Lung microvascular endothelial cell (primary cell): ENCODE measurements at regions not wholly inside any gene's neighbourhood (a gene's known extent, or its start where the extent isn't known, plus 50 kb on each side); places are given as distances from the start of the nearest gene placed in this dataset.

Experiments
- DNase-seq, 2 donors: peaks; one replicate each; pipeline versions ENCODE4 v3.0.0 to v3.0.0-alpha.2; 2010; ENCODE audit warnings: low read depth in 2 of 2

DNA sequence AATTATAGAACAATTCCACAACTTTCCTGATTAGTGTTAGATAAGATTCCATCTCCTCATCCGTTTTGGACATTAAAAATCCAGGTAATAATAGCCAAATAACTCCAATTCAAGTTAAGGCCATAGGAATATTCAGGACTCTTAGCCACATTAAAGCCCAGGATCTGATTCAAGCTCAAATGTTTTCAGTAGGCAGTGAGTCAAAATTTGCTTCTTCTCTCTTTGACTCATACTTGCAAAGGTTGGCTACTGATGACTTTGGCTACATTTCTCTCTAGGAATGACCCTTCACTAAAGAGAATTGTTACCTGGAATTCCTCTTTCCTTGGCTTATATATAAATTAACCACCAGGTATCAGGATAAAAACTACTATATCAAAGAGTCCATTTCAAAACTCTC is 354.9 kb upstream of the HS3ST1 start:
- no peak for DNase-seq

DNA sequence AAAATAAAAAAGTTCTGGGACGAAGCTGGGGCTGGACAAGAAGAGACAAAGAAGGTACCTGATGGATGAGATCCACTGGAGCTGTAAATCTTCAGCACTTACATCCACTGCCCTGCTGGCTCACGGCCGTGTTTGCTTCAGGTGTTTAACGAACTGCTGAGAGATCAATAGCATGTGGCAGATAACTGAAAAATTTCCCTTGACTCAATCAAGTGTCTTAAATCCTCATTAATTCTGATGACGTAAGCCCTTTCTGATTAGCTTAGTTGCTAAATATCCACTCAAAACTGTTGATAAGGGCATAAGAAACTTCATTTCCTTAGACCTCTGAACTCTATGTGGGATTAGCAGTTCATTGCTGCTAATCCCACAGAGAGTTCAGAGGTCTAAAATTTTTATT is 354.2 kb upstream of the HS3ST1 start:
- DNase-seq = no peak

DNA sequence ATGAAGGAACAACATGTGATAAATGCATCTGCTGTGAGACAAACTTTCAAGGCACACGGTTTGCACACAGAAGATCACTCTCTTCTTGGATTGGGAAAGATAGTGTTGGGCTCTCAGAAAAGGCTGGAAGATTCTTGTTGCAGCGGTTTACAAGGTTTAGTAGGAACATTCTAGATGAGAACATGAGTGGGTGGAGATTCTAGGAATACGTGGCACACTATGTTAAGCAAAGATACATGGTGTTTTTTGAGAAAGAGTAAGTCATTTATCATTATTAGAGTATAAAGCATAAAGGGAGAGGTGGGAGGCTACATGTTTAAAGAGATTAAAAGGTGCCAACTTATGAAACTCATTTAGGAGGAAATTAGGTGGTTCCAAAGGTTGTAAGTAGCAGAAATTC is 348.8 kb upstream of the HS3ST1 start:
- DNase-seq = no peak

DNA sequence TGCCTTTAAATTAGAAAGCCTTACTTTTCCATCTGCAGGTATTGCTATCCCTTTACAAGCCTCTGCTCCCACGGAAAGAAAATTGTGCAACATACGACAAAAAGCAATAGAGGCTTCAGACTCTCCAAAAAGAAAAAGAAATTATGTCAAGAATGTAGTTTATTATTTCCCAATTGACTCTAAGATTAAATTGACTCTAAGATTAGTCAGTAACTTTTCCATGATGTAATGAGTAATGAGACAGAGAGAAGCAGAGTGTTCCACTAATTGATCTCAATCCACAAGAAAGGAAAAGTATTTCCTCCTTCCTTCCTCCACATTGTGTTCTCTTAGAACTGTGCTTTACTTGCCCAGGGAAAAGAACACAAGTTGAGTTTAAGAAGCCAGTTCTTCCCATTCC is 345.7 kb upstream of the HS3ST1 start:
- peak in 1 of 2 donors; percentile 60 for DNase-seq

DNA sequence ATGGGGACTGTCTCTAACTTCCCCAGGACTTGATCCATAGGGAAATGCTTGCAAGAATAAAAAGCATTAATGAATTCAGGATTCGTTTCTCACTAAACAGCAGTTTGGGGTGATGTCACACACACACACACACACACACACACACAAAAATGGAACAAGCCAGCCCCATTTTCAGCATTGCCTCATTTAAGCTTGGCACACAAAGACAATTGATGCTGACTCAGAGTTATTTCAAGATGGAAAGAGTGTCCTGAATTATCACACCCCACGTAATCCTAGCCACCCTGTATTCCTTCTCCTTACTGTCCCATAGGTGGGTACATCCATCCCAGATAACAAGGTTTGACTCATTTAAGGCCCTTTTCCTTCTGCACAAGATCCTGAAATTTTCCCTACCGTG is 345.1 kb upstream of the HS3ST1 start:
- no peak for DNase-seq

DNA sequence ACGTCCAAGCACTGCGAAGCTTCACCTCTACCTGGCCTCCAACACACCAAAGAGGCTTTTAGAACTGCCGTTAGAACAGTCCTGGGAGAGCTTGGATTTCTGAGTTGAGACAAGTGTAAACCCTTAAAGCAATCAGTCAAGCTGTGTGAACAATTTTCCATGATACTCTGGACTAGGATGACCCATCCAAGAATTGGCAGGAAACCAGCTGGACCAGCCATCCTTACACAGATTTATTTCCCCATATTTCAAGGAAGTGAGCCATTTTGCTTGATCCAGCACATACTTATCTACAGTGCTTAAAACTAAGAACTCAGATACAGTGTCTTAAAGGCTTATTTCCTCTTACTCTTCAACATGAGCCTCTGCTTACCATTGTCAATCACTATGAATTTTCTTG is 340.7 kb upstream of the HS3ST1 start:
- DNase-seq = peak; percentile 35 to 49

DNA sequence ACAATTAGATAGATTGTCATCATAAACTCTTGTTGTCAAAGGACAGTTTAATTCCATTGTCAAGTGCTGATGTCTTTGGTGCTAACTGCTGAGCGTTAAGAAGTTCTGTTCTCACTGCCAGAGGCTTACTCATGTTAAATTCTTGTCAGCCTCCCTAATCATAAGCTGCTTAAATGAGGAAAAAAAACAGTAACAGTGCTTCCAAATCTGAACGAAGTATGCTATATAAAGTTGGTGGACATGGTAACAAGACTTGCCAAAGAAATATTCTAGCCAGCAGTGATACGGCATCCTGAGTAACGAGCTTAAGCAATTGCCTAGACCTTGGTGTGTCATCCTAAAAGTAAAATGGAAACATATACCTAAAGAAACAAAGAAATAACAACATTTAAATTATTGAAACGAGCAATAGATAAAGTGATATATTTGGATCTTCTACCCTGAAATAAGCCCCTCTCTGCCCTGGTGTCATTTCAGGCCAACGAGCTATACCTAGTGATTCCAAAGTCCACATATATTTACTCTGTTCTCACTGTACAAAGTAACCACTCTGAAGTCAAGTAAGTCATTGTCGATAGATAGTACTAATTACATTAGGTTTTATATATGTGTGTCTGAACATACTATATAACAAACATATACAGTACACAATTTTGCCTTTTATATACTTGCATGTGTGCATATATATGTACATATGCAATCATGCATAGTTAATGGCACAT is 339.7 kb upstream of the HS3ST1 start:
- DNase-seq = no peak

DNA sequence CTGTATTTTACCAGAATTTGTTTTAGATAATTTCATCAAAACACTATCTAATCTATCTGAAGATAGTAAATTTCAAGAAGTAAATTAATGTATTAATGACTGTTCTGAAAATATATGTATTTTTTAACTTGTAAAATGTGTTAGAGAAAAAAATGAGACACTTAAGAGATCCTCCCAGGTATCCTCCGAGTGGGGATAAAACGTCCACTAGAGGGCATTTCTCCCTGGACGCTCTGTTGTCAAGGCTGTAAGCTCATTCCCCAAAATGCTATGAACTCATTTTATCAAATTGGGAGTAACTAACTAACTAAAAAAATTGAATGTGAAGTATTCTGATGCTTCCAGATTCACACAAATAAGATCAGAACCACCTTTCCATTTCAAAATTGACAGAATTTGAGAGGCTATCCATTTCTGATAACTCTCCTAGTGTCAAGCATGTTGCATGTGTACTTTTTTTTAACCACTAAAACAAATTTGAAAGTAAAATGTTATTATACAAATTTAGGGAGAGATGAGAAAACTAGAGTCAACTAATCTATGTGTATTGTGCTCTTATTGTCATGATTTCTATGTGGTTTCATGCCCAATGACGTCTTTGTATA is 337.3 kb upstream of the HS3ST1 start:
- peak; percentile 62 to 71 for DNase-seq

DNA sequence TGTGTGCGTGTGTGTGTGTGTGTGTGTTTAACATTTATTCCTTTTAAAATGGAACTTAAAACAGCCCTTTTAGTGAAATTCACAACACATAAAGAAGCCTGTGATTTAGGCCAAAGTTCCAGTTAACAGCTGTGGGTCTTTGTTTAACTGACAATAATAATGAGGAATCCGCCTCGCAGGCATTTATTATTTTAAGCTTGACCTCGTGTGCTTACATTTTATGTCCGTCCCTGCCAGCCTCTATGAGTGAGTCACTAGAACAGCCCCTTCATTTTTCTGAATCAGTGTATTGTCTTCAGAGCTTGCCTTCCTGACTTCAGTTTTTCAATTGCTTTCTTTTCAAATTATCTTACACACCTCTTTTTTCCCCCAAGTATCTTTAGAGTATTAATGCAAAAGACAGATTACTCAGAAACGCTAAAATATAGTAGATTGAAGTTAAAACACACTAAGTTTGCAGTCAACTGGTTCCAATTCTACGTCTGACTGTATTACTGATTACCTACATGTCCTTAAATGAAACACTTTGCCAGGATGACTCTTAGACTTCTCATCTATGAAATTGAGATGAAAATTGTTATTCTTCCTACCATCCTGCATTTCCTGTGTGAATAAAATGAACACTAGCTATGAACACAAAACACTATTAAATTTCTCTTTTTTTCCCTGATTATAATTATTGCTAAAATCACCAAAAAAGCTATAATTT is 319.6 kb upstream of the HS3ST1 start:
- peak; percentile 93 to 96 for DNase-seq

DNA sequence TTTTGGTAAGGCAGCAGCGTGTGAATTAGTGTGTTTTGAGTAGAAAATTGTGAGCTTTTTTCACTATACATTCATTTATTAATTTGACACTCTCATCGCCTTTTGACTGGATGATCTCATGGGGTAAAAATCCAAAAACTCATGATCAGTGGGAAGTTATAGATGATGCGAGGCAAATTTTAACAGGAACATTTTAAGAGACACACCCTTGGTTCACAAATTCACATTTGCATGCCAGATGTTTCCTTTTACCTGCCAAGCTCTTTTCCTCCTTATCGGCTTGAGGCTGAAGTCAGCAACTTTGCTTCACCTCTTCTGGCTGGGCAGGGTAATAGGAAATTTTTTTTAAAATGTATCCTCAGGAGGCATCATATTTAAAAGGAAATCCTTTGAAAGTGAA is 318.0 kb upstream of the HS3ST1 start:
- DNase-seq = peak in 1 of 2 donors; percentile 35

DNA sequence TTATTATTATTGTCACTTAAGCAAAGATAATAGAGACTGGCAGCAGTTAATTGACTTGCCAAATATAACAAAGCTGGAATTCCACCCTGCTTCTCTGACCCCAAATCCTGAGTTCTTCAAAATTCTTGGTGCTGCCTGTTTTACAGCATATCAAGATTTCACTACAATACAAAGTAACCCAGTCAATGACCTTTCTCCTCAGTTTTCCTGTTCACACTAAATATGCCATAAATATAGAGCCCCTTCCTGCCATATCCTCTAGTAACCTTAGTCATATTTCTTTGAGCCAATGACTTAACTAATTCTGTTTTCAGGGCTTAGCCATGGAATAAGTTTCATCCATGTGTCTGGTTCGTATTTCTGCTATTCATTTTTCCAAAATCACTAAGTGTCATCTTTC is 315.3 kb upstream of the HS3ST1 start:
- DNase-seq = peak; percentile 73 to 85

DNA sequence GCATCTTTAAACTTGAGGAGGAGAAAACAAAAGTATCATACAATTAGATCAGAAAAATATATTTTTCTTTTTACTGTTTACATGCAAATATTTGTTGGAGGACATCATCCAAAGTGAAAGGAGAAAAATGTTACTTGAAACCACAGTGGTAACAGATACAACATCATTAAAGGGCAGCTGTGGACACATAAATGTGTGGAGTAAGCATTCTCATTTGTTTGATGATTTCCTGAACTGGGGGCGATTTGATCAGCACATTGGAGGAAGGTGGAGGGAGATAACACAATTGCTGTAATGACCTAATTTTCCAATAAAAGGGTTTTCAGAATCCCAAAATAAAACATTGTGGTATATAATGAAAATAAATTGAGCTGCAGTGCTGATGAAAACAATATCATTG is 314.5 kb upstream of the HS3ST1 start:
- peak; percentile 16 to 90 for DNase-seq

DNA sequence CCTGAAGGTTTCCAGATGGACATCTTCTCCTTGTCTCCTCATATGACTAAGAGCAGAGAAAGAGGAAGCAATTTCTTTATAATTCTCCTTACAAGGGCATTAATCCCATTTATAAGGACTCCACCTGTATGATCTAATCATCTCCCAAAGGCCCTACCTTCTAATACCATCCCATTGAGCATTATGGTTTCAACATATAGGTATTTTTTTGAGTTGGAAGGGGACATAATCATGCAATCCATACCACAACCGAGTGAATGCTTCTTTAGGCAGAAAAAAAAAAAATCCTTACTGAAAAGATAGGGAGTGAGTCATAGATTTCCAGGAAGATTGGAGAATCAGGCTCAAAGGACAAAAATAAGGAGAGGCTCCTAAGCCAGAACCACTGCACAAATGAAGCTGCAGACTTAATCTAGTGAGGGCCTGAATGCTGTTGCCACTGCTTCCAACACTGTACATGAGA is 312.5 kb upstream of the HS3ST1 start:
- DNase-seq = peak; percentile 6 to 60

DNA sequence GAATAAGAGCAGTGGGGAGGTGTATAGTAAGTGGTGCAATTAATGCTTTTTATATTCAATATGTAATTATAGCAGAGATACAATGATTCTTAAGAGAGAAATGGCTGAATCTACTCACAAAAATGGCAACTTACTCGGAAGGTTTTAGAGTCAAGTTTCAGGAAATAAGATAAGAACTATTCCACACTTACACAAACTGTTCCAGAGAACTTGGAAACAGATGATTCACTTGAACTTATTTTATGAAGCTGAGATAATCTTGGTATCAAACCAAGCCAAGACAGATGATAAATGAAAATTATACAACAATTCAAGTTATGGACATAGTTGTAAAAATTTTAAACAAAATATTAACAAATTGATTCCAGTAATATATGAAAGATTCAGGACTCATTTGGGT is 311.3 kb upstream of the HS3ST1 start:
- DNase-seq = peak in 1 of 2 donors; percentile 77

DNA sequence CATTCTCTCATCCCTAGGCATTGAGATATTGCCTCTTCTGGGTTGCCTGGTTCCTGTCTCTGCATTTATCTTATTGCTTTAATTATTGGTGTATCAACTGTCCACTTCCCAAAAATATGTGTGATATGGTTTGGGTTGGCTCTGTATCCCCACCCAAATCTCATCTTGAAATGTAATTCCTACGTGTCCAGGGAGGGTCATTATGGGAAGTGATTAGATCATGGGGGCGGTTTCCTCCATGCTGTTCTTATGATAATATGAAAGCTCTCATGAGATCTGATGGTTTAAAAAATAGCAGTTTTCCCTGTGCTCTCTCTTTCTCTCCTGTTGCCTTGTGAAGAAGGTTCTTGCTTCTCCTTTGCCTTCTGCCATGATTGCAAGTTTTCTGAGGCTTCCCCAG is 308.3 kb upstream of the HS3ST1 start:
- no peak for DNase-seq

DNA sequence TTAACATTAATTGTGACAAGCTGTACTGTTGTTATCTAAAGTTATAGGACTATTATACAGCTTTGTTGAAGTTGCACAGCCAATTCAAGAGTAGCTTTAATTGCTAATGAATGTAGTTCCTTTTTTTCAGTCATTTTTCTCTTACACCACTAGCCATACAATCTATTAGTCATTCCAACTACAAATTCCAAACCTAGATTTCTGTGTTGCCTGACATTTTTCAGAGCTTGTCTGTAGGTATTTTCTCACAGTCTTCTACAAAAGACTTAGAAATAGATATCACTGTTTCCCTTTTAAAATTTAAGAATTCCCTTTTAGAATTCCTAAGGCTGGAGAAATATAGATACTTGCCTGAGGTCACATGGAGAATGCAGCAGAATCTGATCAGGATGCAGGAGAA is 307.0 kb upstream of the HS3ST1 start:
- no peak for DNase-seq

DNA sequence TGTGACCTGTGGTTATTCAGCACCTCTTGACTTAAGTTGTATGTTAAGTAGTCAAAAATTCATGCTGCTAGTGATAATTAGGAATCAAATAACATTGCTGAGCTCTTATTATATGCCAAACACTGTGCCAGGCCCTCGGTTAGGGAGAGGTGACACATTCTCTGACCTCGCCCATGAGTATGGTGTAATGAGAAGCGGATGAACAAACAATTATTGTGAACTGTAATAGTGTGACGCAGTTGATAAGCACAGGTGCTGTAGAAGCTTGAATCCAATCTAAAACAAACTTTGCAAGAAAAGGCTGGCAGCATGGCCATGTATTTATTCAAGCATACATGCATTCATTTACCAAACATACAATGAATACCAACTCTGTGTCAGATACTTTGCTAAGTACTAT is 303.5 kb upstream of the HS3ST1 start:
- no peak for DNase-seq

DNA sequence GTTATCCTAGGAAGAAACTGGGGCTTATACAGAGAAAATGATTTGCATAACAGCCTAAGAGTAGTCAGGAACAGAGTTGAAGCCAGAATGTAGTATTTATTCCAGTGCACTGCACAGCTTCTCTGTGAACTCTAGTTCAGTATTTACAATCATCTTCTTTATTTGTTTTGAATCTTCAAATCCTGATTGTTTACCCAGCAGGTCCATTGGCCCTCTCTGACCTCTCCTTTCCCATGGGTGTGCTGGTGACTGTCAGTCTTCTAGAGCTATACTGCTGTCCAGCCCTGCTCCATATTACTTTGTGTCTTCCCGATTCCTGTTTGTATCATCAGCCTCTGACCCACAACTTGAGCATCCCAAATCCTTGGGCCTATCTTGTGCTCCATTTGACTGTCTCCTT is 301.9 kb upstream of the HS3ST1 start:
- no peak for DNase-seq

DNA sequence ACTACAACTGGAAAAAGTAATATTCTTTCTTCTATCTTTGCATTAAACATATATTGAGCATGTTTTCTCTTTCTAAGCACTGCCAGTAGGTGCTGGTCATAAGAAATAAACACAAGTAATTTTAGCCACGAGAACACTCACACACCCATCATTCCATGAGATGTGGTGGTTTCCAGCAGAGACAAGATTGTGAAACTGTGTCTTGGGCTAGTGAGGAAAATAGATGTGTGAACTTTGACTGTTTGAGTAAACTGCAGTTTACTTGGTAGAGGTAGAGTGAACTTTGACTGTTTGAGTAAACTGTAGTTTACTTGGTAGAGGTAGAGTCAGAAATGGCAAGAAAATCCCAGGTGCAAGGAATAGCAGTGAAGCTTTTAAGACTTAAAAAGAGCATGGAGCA is 300.9 kb upstream of the HS3ST1 start:
- DNase-seq = no peak

DNA sequence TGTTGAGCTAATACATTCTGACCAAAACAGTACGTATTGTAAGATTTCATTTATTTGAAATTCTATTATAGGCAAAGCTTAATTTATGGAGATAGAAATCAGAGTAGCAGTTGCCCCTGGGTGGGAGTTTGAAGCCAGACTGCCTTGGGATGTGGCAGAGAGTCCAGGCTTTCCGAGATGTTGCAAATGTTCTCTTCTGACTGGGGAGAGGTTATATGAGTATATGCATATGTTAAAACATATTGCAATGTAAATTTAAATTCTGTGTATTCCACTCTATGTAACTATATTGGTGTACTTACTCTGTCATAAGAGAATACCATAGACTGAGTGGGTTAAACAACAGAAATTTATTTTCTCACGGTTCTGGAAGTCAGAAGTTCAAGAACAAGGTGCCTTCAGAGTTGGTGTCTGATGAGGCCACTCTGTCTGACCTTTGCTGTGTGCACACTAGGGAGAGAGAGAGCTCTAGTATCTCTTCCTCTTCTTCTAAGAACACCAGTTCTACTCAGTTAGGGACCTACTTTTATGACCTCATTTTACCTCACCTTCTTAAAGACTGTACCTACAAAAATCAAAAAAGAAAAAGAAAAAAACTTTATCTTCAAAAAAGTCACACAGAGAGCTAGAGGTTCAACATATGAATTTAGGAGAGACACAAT is 299.3 kb upstream of the HS3ST1 start:
- no peak for DNase-seq

DNA sequence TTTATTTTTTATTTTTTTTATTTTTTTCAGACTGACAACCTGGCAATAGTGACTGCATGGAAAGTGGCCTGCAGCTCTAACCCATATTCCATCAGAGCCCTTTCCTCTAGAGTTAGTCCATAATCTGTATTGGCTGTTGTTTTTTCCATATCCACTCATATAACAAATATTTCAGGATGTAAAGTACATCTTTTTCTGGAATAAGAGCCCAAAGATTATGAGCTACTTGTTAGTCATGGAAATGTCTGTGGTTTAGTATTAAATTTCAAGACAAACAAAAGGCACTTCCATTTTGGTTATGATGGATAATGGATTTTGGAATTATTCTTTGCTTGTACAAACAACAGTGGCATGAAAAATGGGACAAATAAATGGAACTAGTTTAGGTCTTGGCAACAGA is 296.0 kb upstream of the HS3ST1 start:
- DNase-seq = peak; percentile 41 to 61

DNA sequence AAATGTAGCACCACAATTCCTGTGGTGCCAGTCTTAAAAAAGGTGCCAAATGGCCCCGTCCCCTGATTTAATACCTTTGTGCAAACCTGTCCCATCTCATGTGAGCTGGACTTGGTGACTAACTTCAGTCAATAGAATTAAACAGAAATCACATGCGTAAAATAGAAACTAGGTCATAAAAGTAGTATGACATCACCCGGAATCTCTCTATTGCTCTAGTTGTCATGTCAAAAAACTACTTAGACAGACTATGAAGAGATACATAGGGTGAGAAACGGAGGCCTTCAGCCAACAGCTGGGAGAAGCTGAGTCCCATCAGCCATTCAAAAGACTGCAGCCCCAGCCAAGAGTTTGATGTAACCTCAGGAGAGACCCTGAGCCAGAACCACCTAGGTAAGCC is 293.5 kb upstream of the HS3ST1 start:
- DNase-seq = no peak
